K562 (cell line): ENCODE measurements at regions not wholly inside any gene's neighbourhood (a gene's known extent, or its start where the extent isn't known, plus 50 kb on each side); places are given as distances from the start of the nearest gene placed in this dataset.

Experiments
- EZH2 ChIP-seq: IDR thresholded peaks from 2 replicates; pipeline ENCODE4 v1.6.1; 2012; ENCODE audit warnings: low read depth, mild to moderate bottlenecking, inconsistent platforms, low read length, borderline replicate concordance
- POLR2A ChIP-seq: fragments of 450-650 bp; conservative IDR thresholded peaks from 2 replicates; pipeline ENCODE4 v1.6.1; 2016
- POLR2AphosphoS5 ChIP-seq: IDR thresholded peaks from 2 replicates; pipeline ENCODE4 v1.6.1; 2011; ENCODE audit warnings: mild to moderate bottlenecking, low read depth, low read length, moderate library complexity; ENCODE audit not compliant: control insufficient read depth, insufficient read depth

DNA sequence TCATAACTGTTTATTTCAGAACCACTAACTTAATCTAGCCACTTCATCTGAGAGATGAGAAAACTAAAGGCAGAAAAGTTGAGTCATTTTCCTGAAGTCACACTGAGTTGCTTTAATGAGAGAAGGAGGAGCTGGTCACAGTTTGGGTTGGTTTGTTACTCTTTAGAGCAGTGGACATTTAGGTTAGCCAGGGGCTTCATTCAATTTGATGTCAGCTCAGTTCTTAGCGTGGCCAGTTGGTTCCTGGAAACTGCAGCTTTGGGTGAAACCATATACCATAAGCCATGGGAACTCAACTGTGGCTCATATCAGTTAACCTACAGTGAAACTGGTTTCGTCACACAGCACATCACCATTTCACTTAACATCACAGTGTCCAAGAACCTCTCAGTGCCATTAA lies 59.2 kb upstream of the ADORA2B start:
- no peak for TF ChIP-seq POLR2AphosphoS5
- TF ChIP-seq EZH2 = no peak
- TF ChIP-seq POLR2A = no peak
